ENCODE measurements at regions not wholly inside any gene's neighbourhood (a gene's known extent, or its start where the extent isn't known, plus 50 kb on each side); places are given as distances from the start of the nearest gene placed in this dataset.

- TF ChIP-seq POLR2A (IDR thresholded peaks at IDR 0.05) (no peak), CTCF (IDR thresholded peaks at IDR 0.05) (no peak)
- H3K4me1 ChIP-seq: no peaks in the 10 kb centered on the region
- no CpG with 5 or more reads among the region's 7 CpGs for WGBS (ENCODE audit: insufficient coverage, low coverage, low lambda C conversion rate, missing lambda C conversion rate)
- no peaks in the 10 kb centered on the region for H3K9me3 ChIP-seq
- no peaks in the 10 kb centered on the region for H3K27me3 ChIP-seq
- intact Hi-C loops (cut with DNase I): no loop called here
- ATAC-seq: no peak
- no peak for DNase-seq
- H3K4me3 ChIP-seq: no peak overlapping the region
- H3K27ac ChIP-seq: no peak overlapping the region
- no peaks in the 10 kb centered on the region for H3K36me3 ChIP-seq
Observed at GRCh38 chr2:6739547-6739946, 126.2 kb downstream of the CMPK2 start.

GRCh38 chr2:6741229-6741628 lies 124.5 kb downstream of the CMPK2 start:
- TF ChIP-seq CTCF (IDR thresholded peaks at IDR 0.05): no peak
- TF ChIP-seq POLR2A (IDR thresholded peaks at IDR 0.05): no peak
- WGBS (ENCODE audit: insufficient coverage, low coverage, low lambda C conversion rate, missing lambda C conversion rate): 70% methylated on average over 1 of the region's 1 CpG
- Histone ChIP-seq H3K27me3 (no peaks in the 10 kb centered on the region), H3K4me1 (no peaks in the 10 kb centered on the region), H3K36me3 (no peaks in the 10 kb centered on the region), H3K9me3 (no peaks in the 10 kb centered on the region), H3K27ac (no peak overlapping the region), H3K4me3 (no peak overlapping the region)
- ATAC-seq (no peak), DNase-seq (no peak)
- intact Hi-C loops (cut with DNase I): no loop called here

- Histone ChIP-seq H3K4me1 (no peaks in the 10 kb centered on the region), H3K36me3 (no peaks in the 10 kb centered on the region), H3K9me3 (no peaks in the 10 kb centered on the region), H3K4me3 (no peak overlapping the region), H3K27me3 (no peaks in the 10 kb centered on the region), H3K27ac (no peak overlapping the region)
- WGBS (ENCODE audit: insufficient coverage, low coverage, low lambda C conversion rate, missing lambda C conversion rate): 57% methylated on average over 4 of the region's 4 CpGs
- TF ChIP-seq POLR2A (IDR thresholded peaks at IDR 0.05) (no peak), CTCF (IDR thresholded peaks at IDR 0.05) (no peak)
- intact Hi-C loops (cut with DNase I): no loop called here
- ATAC-seq: no peak
- no peak for DNase-seq
Observed at GRCh38 chr2:6744038-6744437, 121.7 kb downstream of the CMPK2 start.

GRCh38 chr2:6747433-6747832 lies 118.3 kb downstream of the CMPK2 start:
- ATAC-seq: no peak
- 33% methylated on average over 1 of the region's 1 CpG for WGBS (ENCODE audit: insufficient coverage, low coverage, low lambda C conversion rate, missing lambda C conversion rate)
- H3K27me3 ChIP-seq: no peaks in the 10 kb centered on the region
- TF ChIP-seq POLR2A (IDR thresholded peaks at IDR 0.05) (no peak), CTCF (IDR thresholded peaks at IDR 0.05) (no peak)
- no peak overlapping the region for H3K4me3 ChIP-seq
- intact Hi-C loops (cut with DNase I): no loop called here
- no peaks in the 10 kb centered on the region for H3K4me1 ChIP-seq
- no peaks in the 10 kb centered on the region for H3K9me3 ChIP-seq
- no peak overlapping the region for H3K27ac ChIP-seq
- no peaks in the 10 kb centered on the region for H3K36me3 ChIP-seq
- no peak for DNase-seq

- Histone ChIP-seq H3K27ac (no peak overlapping the region), H3K36me3 (no peaks in the 10 kb centered on the region), H3K27me3 (no peaks in the 10 kb centered on the region), H3K4me1 (no peaks in the 10 kb centered on the region), H3K9me3 (no peaks in the 10 kb centered on the region), H3K4me3 (no peak overlapping the region)
- DNase-seq: no peak
- WGBS (ENCODE audit: insufficient coverage, low coverage, low lambda C conversion rate, missing lambda C conversion rate): 22% methylated on average over 8 of the region's 8 CpGs
- TF ChIP-seq POLR2A (IDR thresholded peaks at IDR 0.05) (no peak), CTCF (IDR thresholded peaks at IDR 0.05) (no peak)
- intact Hi-C loops (cut with DNase I): no loop called here
- ATAC-seq: no peak
Observed at GRCh38 chr2:6748406-6749067, 117.2 kb downstream of the CMPK2 start.

Measured in right lobe of liver (tissue), 6 donors.